ENCODE measurements at regions not wholly inside any gene's neighbourhood (a gene's known extent, or its start where the extent isn't known, plus 50 kb on each side); places are given as distances from the start of the nearest gene placed in this dataset.

DNA sequence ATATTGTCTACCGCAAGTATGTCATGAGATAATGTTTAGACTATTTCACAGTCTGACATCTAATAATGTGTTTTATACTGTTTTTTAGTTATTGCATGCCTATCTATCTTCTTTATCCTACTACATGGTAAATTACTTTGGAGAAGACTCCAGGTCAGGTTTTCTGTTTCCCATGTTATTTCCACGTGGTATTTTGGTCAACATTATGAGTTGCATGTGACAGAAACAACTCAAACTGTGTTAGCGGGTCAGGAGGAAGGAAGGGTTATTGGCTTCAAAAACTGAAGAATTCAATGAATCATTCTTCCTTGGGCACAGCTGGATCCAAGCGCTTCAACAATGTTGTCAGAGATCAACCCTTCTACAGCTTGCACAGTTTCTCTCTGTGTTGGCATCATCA, 252.1 kb upstream of the CCNG1 start:
- DNase-seq (no peak), ATAC-seq (ENCODE audit: low read depth) (no peak)
- intact Hi-C loops (cut with micrococcal nuclease) (no loop called here), dilution Hi-C loops (cut with HindIII; ENCODE audit: low sequenced_read_pairs, unreplicated experiment) (no loop called here), in situ Hi-C loops (cut with MboI; ENCODE audit: low sequenced_read_pairs) (no loop called here)
- no peak overlapping the region for H3K56ac ChIP-seq (ENCODE audit: extremely low read depth, insufficient read depth, low read length)
- H4K91ac ChIP-seq (ENCODE audit: insufficient read depth, low read depth, low read length) = no peak overlapping the region
- WGBS, 2 experiments (ENCODE audit: extremely low coverage in 2 of 2, insufficient read length in 1 of 2) = 100% methylated on average over 1 of the region's 4 CpGs; no CpG with 5 or more reads in 1 of the 2 experiments
- H3K9ac ChIP-seq (ENCODE audit: low read depth, low read length) = no peak overlapping the region
- H4K8ac ChIP-seq (ENCODE audit: low read depth in 2 of 2, low read length in 2 of 2) = no peak overlapping the region
- TF ChIP-seq, protein P1, sequence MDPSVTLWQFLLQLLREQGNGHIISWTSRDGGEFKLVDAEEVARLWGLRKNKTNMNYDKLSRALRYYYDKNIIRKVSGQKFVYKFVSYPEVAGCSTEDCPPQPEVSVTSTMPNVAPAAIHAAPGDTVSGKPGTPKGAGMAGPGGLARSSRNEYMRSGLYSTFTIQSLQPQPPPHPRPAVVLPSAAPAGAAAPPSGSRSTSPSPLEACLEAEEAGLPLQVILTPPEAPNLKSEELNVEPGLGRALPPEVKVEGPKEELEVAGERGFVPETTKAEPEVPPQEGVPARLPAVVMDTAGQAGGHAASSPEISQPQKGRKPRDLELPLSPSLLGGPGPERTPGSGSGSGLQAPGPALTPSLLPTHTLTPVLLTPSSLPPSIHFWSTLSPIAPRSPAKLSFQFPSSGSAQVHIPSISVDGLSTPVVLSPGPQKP (IDR thresholded peaks at IDR 0.05; ENCODE audit: borderline replicate concordance, low read depth, low read length) = no peak
- no peak for TF ChIP-seq RCOR1 (IDR thresholded peaks at IDR 0.05; ENCODE audit: insufficient replicate concordance, low read length)
- no peak for TF ChIP-seq MXI1 (IDR thresholded peaks at IDR 0.05; ENCODE audit: borderline replicate concordance, low read depth, low read length)
- TF ChIP-seq SMC3 (IDR thresholded peaks at IDR 0.05; ENCODE audit: low read depth, low read length) = no peak
- TF ChIP-seq RAD21 (IDR thresholded peaks at IDR 0.05; ENCODE audit: low read length) = no peak
- no peak for TF ChIP-seq CTCF (conservative IDR thresholded peaks at IDR 0.05; ENCODE audit: low read depth, low read length)
- TF ChIP-seq, protein P2, sequence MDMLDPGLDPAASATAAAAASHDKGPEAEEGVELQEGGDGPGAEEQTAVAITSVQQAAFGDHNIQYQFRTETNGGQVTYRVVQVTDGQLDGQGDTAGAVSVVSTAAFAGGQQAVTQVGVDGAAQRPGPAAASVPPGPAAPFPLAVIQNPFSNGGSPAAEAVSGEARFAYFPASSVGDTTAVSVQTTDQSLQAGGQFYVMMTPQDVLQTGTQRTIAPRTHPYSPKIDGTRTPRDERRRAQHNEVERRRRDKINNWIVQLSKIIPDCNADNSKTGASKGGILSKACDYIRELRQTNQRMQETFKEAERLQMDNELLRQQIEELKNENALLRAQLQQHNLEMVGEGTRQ (IDR thresholded peaks at IDR 0.05; ENCODE audit: low read depth, low read length) = no peak
- no peak for TF ChIP-seq MAZ (IDR thresholded peaks at IDR 0.05; ENCODE audit: borderline replicate concordance, low read depth, low read length)
- TF ChIP-seq CHD1 (IDR thresholded peaks at IDR 0.05; ENCODE audit: low read depth, low read length) = no peak
- TF ChIP-seq MAFK (IDR thresholded peaks at IDR 0.05; ENCODE audit: low read depth, low read length) = no peak
- no peak for TF ChIP-seq RFX5 (IDR thresholded peaks at IDR 0.05; ENCODE audit: low read depth, low read length)
- H3K23ac ChIP-seq (ENCODE audit: low read depth, low read length) = no peak overlapping the region
- H4K5ac ChIP-seq (ENCODE audit: low read depth, low read length) = no peak overlapping the region
- H3K9me3 ChIP-seq (ENCODE audit: control insufficient read depth, insufficient read depth, low read length) = peaks cover 5% of the 10 kb centered on the region
- ChIA-PET POLR2A (ENCODE audit: unreplicated experiment) (no interaction called here), CTCF (no interaction called here)
- H3K4me3 ChIP-seq (ENCODE audit: insufficient read depth, low read depth, low read length) = no peak overlapping the region
- no peak overlapping the region for H3K27ac ChIP-seq (ENCODE audit: insufficient read depth, low read length)
- H2BK120ac ChIP-seq (ENCODE audit: low read depth, low read length) = no peak overlapping the region
- H3K36me3 ChIP-seq (ENCODE audit: control insufficient read depth, insufficient read depth, low read length) = no peaks in the 10 kb centered on the region
- no peaks in the 10 kb centered on the region for H3K4me1 ChIP-seq (ENCODE audit: control insufficient read depth, insufficient read depth, low read length)
- H3K9me1 ChIP-seq (ENCODE audit: insufficient read depth, low read length) = no peaks in the 10 kb centered on the region
- no peak overlapping the region for H3K4me2 ChIP-seq (ENCODE audit: low read depth, low read length)
- H3K14ac ChIP-seq (replicated peaks; ENCODE audit: low read depth, low read length) = no peak overlapping the region
- H3K18ac ChIP-seq (ENCODE audit: low read depth, low read length) = no peak overlapping the region
- no peaks in the 10 kb centered on the region for H4K20me1 ChIP-seq (ENCODE audit: insufficient read depth, low read length)
- no peak overlapping the region for H2AK5ac ChIP-seq (ENCODE audit: low read depth, low read length)
- H3K4ac ChIP-seq (ENCODE audit: low read depth, low read length) = no peak overlapping the region
- H2BK15ac ChIP-seq (ENCODE audit: low read depth, low read length) = no peak overlapping the region
- no peak overlapping the region for H2AK9ac ChIP-seq (replicated peaks; ENCODE audit: low read depth, low read length, poor library complexity)
- H2BK20ac ChIP-seq (ENCODE audit: low read depth, low read length) = no peak overlapping the region
- H3K27me3 ChIP-seq (ENCODE audit: control insufficient read depth, insufficient read depth, low read length) = no peaks in the 10 kb centered on the region
- H3K79me1 ChIP-seq (ENCODE audit: low read depth in 1 of 2, low read length in 2 of 2) = no peaks in the 10 kb centered on the region
- H2AFZ ChIP-seq (replicated peaks; ENCODE audit: low read length, poor library complexity) = no peak overlapping the region
- H2BK5ac ChIP-seq (ENCODE audit: low read depth, low read length, poor library complexity, severe bottlenecking) = no peak overlapping the region
- BruUV-seq (replicated peaks) = no TSS peak

Measured in IMR-90 (cell line).